ENCODE measurements at regions not wholly inside any gene's neighbourhood (a gene's known extent, or its start where the extent isn't known, plus 50 kb on each side); places are given as distances from the start of the nearest gene placed in this dataset.

DNA sequence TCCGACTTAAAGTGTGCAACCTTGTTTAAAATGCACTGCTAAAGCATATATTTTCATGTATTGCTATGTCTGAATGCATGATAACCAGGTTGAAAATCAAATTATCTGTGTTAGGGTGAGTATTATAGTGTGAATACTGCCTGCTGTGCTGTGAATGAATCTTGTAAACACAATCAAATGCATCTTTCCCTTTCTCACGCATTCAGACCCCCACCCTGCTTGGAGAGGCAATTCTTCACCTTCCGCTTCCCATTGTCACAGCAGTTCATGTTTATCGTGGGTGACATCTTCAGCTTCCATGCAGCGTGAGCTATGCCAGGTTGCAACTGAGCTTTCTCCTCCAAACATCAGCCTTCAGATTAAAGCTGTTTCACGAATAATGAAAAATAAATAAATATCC is 418.0 kb downstream of the MEIS1 start:
- Histone ChIP-seq H3K36me3 (ENCODE audit: control insufficient read depth, insufficient read depth, low read length) (no peaks in the 10 kb centered on the region), H3K4me3 (ENCODE audit: low read depth, low read length) (no peak overlapping the region), H3K27me3 (ENCODE audit: control insufficient read depth, insufficient read depth, low read length) (no peaks in the 10 kb centered on the region)
- TF ChIP-seq, protein P1, sequence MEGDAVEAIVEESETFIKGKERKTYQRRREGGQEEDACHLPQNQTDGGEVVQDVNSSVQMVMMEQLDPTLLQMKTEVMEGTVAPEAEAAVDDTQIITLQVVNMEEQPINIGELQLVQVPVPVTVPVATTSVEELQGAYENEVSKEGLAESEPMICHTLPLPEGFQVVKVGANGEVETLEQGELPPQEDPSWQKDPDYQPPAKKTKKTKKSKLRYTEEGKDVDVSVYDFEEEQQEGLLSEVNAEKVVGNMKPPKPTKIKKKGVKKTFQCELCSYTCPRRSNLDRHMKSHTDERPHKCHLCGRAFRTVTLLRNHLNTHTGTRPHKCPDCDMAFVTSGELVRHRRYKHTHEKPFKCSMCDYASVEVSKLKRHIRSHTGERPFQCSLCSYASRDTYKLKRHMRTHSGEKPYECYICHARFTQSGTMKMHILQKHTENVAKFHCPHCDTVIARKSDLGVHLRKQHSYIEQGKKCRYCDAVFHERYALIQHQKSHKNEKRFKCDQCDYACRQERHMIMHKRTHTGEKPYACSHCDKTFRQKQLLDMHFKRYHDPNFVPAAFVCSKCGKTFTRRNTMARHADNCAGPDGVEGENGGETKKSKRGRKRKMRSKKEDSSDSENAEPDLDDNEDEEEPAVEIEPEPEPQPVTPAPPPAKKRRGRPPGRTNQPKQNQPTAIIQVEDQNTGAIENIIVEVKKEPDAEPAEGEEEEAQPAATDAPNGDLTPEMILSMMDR (IDR thresholded peaks at IDR 0.05; ENCODE audit: insufficient read depth, low read length, poor library complexity, severe bottlenecking) = no peak
- no peak for DNase-seq (ENCODE audit: low read depth)

GRCh38 chr2:66853585-66853984 is 418.7 kb downstream of the MEIS1 start:
- H3K36me3 ChIP-seq (ENCODE audit: control insufficient read depth, insufficient read depth, low read length) = no peaks in the 10 kb centered on the region
- H3K4me3 ChIP-seq (ENCODE audit: low read depth, low read length) = no peak overlapping the region
- no peak for DNase-seq (ENCODE audit: low read depth)
- no peaks in the 10 kb centered on the region for H3K27me3 ChIP-seq (ENCODE audit: control insufficient read depth, insufficient read depth, low read length)
- TF ChIP-seq, protein P1 (IDR thresholded peaks at IDR 0.05; ENCODE audit: insufficient read depth, low read length, poor library complexity, severe bottlenecking) = no peak

GRCh38 chr2:66854298-66854697 is 419.4 kb downstream of the MEIS1 start:
- DNase-seq (ENCODE audit: low read depth) = no peak
- Histone ChIP-seq H3K27me3 (ENCODE audit: control insufficient read depth, insufficient read depth, low read length) (no peaks in the 10 kb centered on the region), H3K4me3 (ENCODE audit: low read depth, low read length) (no peak overlapping the region), H3K36me3 (ENCODE audit: control insufficient read depth, insufficient read depth, low read length) (no peaks in the 10 kb centered on the region)
- TF ChIP-seq, protein P1 (IDR thresholded peaks at IDR 0.05; ENCODE audit: insufficient read depth, low read length, poor library complexity, severe bottlenecking) = no peak

GRCh38 chr2:66862885-66863650 is 428.1 kb downstream of the MEIS1 start:
- TF ChIP-seq, protein P1 (IDR thresholded peaks at IDR 0.05; ENCODE audit: insufficient read depth, low read length, poor library complexity, severe bottlenecking) = no peak
- Histone ChIP-seq H3K4me3 (ENCODE audit: low read depth, low read length) (no peak overlapping the region), H3K36me3 (ENCODE audit: control insufficient read depth, insufficient read depth, low read length) (no peaks in the 10 kb centered on the region), H3K27me3 (ENCODE audit: control insufficient read depth, insufficient read depth, low read length) (no peaks in the 10 kb centered on the region)
- no peak for DNase-seq (ENCODE audit: low read depth)

- TF ChIP-seq, protein P1 (IDR thresholded peaks at IDR 0.05; ENCODE audit: insufficient read depth, low read length, poor library complexity, severe bottlenecking) = no peak
These were observed 430.2 kb downstream of the MEIS1 start for GRCh38 chr2:66865161-66865560.

More at GRCh38 chr2:66865161-66865560, 430.2 kb downstream of the MEIS1 start:
- Histone ChIP-seq H3K36me3 (ENCODE audit: control insufficient read depth, insufficient read depth, low read length) (no peaks in the 10 kb centered on the region), H3K27me3 (ENCODE audit: control insufficient read depth, insufficient read depth, low read length) (no peaks in the 10 kb centered on the region), H3K4me3 (ENCODE audit: low read depth, low read length) (no peak overlapping the region)
- no peak for DNase-seq (ENCODE audit: low read depth)
